AG10803 (cell line): ENCODE measurements at regions not wholly inside any gene's neighbourhood (a gene's known extent, or its start where the extent isn't known, plus 50 kb on each side); places are given as distances from the start of the nearest gene placed in this dataset.

ENCODE experiments used
- DNase-seq: peaks from one replicate; pipeline ENCODE4 v3.0.0; 2010; ENCODE audit warnings: low read depth
- H3K4me3 ChIP-seq: 2 replicates; pipeline ENCODE4 v1.5.1; 2011; ENCODE audit warnings: mild to moderate bottlenecking, low read length, control low read depth
- CTCF ChIP-seq: conservative IDR thresholded peaks from 2 replicates; pipeline ENCODE4 v1.5.1; 2011; ENCODE audit warnings: mild to moderate bottlenecking, low read length, control low read depth, inconsistent platforms

DNA sequence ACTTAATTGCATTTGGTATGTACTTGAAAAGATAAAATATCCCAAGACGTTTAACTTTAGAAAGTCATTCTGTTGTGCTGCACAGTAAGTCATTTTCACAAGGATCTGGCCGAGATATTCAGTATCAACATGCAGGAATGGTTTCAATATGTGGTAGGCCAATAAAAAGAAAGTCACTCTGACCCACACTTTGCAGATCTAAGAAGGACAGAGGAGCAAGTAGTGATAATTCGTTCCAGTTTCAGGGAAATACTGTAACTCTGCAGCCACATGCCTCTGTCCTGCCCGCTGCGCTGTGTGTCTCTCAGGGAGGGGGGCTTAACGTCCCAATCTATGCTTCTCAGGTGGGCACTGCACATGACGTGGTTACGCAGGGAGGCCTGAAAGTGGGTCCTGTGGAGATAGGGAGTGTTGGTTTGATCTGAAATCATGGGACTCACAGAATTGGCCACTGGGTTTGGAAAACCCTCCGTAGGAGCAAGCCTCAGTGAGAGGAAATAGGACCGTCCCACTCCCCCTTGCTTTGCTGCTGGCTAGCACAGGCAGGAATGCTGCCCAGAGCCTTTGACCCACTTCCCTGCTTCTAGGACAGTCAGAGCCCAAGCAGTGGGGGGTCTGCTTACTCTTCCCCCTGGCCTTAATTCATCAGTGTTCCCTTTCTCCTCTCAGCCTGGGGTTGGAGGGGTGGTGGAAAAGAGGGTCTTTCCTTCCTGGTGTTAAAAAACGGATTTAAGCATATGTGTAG, 314.7 kb upstream of the SPRED2 start:
- no peak overlapping the region for H3K4me3 ChIP-seq
- DNase-seq: no peak
- no peak for TF ChIP-seq CTCF

DNA sequence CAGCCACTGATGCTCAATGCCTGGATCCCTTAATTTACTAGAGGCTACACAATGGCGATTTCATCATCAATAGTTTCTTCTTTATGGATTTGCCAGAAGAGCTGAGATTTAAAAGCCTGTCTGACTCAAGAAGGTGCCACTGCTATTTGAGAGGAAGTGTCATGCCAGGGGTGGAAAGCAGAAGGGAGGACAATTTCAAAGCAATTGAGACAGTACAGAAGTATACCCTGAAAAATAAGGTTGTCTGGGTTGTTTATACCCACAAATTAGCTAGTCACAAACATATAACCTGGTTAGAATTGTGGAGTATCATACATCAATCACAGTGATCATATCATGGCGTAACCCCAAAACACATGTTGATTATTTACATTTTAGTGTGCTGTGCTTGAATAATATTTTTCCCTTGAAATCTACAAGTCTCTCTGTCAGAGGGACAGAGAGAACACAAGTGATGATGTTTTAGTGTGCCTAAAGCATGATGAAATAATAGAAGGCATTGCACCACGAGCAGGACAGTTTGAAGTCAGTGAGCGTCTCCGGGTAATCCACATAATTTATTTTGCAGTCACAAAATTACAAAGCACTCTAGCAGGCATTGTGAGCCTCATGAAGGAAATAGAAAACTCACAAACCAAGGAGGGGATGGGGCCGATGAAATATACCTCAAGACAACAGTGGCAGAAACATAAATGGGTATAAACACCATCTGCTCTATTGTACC, 312.2 kb upstream of the SPRED2 start:
- DNase-seq: no peak
- no peak overlapping the region for H3K4me3 ChIP-seq
- TF ChIP-seq CTCF: no peak

GRCh38 chr2:65742977-65743376, 310.6 kb upstream of the SPRED2 start:
- H3K4me3 ChIP-seq: no peak overlapping the region
- no peak for DNase-seq
- no peak for TF ChIP-seq CTCF

DNA sequence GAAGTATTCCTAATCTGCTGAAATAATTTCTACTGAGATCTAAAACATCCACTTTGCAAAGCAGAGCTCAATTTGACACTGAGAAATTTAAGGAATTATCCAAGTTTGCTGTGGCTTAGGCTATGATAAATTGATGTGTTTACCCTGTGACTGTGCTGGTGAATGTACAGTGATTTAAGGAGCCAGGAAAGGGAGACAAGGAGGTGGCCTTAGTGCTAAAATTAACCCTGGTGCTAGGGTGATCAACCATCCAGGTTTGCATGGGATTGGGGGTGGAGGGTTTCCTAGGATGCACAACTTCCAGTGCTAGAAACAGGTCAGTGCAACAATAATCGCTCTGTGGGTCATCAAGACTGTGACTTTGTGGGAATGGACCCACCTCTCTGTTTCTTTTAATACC, 307.5 kb upstream of the SPRED2 start:
- no peak for DNase-seq
- no peak overlapping the region for H3K4me3 ChIP-seq
- no peak for TF ChIP-seq CTCF

- no peak for TF ChIP-seq CTCF
- no peak overlapping the region for H3K4me3 ChIP-seq
- DNase-seq: no peak
These were observed 305.1 kb upstream of the SPRED2 start for GRCh38 chr2:65737452-65738011.

- no peak overlapping the region for H3K4me3 ChIP-seq
- no peak for TF ChIP-seq CTCF
- DNase-seq: no peak
These were observed 299.1 kb upstream of the SPRED2 start for GRCh38 chr2:65731476-65731875.

- no peak for DNase-seq
- no peak for TF ChIP-seq CTCF
- no peak overlapping the region for H3K4me3 ChIP-seq
These were observed 297.8 kb upstream of the SPRED2 start for GRCh38 chr2:65730186-65730585.
